Embryonic facial prominence (tissue), 1 donor: ENCODE measurements at regions not wholly inside any gene's neighbourhood (a gene's known extent, or its start where the extent isn't known, plus 50 kb on each side); places are given as distances from the start of the nearest gene placed in this dataset.
"Not testable (repeated sequence)": the region's sequence is repeated elsewhere in the genome, so short reads cannot be mapped to it uniquely, and the experiment has no call there.

Source experiments
- DNase-seq: peaks from one replicate; pipeline ENCODE4 v3.0.0-alpha.2; 2016; ENCODE audit errors: extremely low spot score

- DNase-seq = no peak
Observed at GRCh38 chr12:88893801-88894200, 313.5 kb upstream of the KITLG start.

- not testable (repeated sequence) for DNase-seq
Observed at GRCh38 chr12:88891434-88891833, 311.2 kb upstream of the KITLG start.

- no peak for DNase-seq
Observed at GRCh38 chr12:88889326-88890110, 309.2 kb upstream of the KITLG start.

- no peak for DNase-seq
Observed at GRCh38 chr12:88884600-88884999, 304.3 kb upstream of the KITLG start.

GRCh38 chr12:88882662-88883061 is 302.4 kb upstream of the KITLG start:
- DNase-seq = no peak

GRCh38 chr12:88880051-88880450 is 299.8 kb upstream of the KITLG start:
- no peak for DNase-seq

- no peak for DNase-seq
Observed at GRCh38 chr12:88878295-88878694, 298.0 kb upstream of the KITLG start.

- no peak for DNase-seq
Observed at GRCh38 chr12:88876857-88877256, 296.6 kb upstream of the KITLG start.

- DNase-seq = no peak
Observed at GRCh38 chr12:88870000-88870737, 289.9 kb upstream of the KITLG start.

- no peak for DNase-seq
Observed at GRCh38 chr12:88868050-88868449, 287.8 kb upstream of the KITLG start.

GRCh38 chr12:88867510-88867909 is 287.2 kb upstream of the KITLG start:
- no peak for DNase-seq

GRCh38 chr12:88866881-88867280 is 286.6 kb upstream of the KITLG start:
- no peak for DNase-seq

GRCh38 chr12:88865537-88865936 is 285.3 kb upstream of the KITLG start:
- no peak for DNase-seq

- DNase-seq = no peak
Observed at GRCh38 chr12:88860851-88861250, 280.6 kb upstream of the KITLG start.

GRCh38 chr12:88856201-88856600 is 275.9 kb upstream of the KITLG start:
- no peak for DNase-seq

- DNase-seq = no peak
Observed at GRCh38 chr12:88855301-88855700, 275.0 kb upstream of the KITLG start.

- no peak for DNase-seq
Observed at GRCh38 chr12:88854260-88854659, 274.0 kb upstream of the KITLG start.

- not testable (repeated sequence) for DNase-seq
Observed at GRCh38 chr12:88847246-88847645, 267.0 kb upstream of the KITLG start.

- DNase-seq = no peak
Observed at GRCh38 chr12:88844426-88844825, 264.2 kb upstream of the KITLG start.

- DNase-seq = no peak
Observed at GRCh38 chr12:88842314-88842713, 262.0 kb upstream of the KITLG start.

- DNase-seq = no peak
Observed at GRCh38 chr12:88839486-88839885, 259.2 kb upstream of the KITLG start.

GRCh38 chr12:88836156-88836555 is 255.9 kb upstream of the KITLG start:
- DNase-seq = no peak

- no peak for DNase-seq
Observed at GRCh38 chr12:88834226-88834625, 254.0 kb upstream of the KITLG start.
